GM21360 (cell line): ENCODE measurements at regions not wholly inside any gene's neighbourhood (a gene's known extent, or its start where the extent isn't known, plus 50 kb on each side); places are given as distances from the start of the nearest gene placed in this dataset.

ENCODE experiments used
- ATAC-seq: cut with Tn5 transposase; IDR thresholded peaks from one replicate; pipeline ENCODE4 v1.9.1; 2021; ENCODE audit warnings: mild to moderate bottlenecking, moderate library complexity; ENCODE audit not compliant: unreplicated experiment

DNA sequence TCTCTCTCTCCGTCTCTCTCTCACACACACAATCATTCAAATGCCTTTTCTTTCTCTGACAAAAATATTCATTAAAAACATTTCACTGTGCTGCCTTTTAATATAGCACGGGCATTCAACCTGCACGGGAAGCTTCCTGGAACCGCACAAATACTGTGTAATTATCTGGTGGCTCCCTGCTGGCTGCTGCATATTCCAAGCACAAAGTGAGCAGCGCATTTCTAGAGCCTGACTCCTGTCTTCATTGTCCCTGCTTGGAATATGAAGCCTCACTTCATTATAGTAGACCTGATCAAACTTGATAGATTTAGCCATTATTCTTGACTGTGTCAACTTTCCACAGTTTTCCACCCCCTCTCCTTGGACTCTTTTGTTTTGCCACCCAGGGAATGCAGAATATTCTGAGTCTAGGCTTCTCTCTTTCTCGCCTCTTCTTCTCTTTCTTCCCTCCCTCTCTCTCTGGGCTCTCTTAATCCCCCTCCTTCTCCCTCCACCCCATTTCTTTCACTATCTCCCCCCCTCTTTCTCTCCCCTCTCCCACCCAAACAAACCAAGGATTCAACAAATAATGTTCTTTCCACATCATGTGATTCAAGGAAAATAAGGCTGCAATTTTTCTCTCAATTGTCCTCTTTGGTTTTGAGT lies 672.1 kb upstream of the FANCL start:
- no peak for ATAC-seq

DNA sequence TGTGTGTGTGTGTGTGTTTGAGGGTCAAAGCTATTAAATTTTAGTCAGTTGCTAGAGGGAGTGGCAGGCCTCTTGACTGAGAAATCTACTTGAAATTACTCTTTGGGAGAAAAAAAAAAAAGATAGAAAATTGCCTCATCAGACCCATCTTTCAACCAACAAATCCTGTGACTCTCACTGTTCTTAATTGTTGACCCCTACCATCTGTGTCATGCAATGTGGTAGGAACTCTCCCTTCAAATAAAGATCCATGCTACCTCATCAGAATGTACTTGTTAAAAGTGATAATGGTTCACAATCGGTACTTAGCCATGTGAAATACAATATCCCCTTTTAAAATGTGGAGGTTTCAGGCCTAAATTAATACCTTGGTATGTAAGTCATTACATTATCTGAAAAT lies 670.8 kb upstream of the FANCL start:
- no peak for ATAC-seq

DNA sequence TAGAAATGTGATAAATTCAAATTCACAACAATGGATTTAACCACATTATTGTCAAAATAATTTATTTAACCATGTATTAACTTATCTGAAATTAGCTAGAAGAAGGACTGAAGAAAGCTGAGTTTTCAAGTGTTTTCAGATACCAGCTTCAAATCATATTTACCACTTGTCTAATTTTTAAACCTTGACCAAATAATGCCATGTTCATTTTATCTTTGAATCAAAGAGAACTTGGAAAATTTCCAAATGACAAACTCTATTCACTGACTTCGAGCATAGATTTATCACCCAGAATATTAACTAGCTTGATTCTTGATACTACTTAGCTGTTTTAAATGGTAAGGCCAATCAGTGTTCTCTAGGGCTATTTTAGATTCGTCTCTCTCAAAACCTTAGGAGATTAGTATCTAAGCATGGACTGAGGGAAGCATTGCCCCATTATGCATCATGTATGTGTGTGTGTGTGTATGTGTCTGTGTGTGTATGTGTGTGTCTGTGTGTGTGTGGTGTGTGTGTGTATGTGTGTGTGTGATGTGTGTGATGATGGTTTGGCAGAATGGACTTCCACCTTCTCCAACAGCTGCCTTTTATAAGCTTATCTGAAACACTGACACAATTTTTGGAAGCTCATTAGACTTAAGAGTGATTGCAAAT lies 667.5 kb upstream of the FANCL start:
- no peak for ATAC-seq

DNA sequence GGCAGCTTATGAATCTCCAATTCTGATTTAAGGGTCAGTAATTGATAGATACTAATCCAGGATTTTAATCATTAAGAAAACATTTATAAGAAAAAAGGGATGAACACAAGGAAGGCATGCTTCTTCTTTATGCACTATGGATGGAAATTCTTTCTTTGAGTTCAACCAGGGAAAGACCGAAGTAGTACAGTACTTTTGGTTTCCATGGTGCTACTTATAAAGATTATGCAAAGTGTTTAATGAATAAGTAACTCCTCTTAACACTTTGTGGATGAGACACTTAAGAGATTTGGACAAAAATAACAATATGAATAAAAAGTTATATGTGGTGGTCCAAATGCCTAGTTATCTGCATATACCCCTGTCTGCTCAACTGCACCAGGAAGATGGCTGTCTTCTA lies 666.5 kb upstream of the FANCL start:
- ATAC-seq = no peak

DNA sequence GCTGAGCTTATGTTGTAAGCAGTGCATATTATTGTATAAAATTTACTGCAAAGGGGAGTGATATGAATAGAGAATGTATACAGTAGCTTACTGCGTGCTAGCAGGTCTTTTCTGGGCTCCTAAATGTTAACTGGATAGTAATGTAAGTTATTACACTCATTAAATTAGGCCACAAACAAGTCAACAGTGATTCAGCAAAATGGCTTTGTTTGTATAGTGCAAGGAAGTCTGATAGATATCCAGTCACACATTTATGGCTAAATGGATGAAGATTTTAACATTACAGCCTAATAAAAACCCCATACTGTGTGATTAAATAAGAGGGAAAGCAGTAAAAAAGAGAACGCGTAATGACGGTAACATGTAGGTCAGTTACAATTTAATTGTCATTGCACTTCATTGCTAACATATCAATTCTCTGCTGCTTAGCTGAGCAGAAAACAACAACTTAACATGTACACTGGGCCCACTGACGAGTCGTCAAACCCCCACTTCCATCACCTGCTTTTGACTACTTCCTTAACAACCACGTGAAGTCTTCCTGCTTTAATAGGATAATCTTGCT lies 665.0 kb upstream of the FANCL start:
- no peak for ATAC-seq

DNA sequence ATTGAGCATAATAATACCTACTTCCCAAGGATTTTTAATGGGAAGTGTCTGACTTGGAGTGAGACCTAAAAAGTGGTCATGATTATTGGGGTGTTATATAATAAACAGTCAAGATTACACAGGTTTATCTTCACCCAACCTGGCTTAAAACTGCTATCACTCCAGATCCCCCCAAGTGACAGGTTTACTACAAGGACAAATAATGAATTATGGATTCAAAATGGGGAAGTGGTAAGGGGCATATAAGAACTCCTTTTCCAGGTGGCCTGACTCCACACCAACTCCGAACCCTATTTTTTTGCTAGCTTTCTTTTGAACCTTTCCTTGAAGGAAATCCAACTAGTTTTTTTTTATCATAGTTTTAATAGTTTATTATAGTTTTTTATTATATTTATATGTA lies 663.0 kb upstream of the FANCL start:
- no peak for ATAC-seq

DNA sequence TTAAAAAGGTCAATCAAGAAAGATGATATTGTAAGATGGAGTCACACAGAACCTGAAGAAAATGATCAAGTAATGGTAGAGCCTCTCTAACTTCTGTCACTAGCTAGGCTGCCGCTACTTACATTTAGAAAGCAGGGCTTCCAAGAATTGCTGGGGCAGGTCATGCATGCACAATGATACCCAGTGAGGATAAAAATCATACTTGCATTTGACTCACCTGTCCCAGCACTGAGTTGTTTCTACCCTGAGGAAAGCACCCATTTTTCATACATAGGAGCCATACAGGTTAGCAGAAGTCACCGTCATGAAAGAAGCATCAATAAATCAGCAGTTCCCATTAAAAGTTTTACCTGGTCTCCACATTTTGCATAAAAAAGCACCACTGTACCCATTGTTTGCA lies 662.3 kb upstream of the FANCL start:
- no peak for ATAC-seq

DNA sequence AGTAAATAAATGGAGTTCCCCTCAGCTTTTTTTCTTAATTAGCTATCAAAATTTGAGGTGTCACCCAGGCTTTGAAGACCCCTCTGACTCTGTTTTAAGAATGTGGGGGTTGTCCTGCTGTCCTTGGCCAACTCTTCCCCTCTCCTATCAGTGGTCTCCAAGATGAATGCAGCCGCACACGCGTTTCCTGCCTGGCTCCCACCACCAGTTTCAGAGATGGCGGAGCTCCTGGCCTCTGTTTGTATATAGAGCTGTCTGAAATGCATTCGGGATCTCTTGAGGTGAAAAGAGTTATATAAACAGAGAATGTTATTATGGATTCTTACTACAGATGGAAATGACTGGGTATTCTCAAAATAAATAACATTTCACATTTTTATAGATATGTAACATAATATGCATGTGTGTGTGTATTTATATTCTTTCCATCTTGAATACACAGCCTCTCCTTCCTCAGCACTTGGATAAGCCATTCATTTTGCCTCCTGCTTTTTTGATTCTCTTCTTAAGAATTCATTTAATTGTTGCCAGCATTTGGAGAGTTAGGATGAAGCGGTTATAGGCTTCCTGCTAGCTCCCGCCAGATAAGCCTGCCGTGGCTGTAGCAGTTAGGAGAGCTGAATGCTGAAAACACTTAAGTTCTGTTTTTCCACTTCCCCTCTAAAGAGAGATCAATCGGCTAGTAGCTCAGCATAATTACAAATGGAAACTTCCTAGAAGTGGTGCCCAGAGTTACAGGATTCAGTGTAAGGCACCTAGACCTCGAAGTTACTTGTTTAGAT lies 659.3 kb upstream of the FANCL start:
- no peak for ATAC-seq

DNA sequence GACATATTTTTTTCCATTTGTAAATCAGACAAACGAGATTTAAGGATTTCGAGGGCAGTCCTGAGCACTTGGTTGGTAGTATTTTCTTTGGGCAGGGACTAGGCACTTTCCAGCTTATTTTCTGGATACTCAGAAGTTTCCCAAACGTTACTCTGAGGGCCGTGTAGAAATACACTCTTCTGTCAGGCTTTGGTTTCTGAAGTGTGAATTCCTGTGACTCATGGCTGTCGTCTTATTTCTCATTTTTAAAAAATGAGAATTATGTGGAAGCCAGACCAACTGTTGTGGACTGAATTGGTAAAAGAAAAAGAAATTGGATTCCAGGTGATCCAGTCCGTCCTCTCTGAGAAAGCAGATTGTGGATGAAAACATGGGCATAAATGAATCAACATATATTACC lies 658.6 kb upstream of the FANCL start:
- ATAC-seq = no peak

DNA sequence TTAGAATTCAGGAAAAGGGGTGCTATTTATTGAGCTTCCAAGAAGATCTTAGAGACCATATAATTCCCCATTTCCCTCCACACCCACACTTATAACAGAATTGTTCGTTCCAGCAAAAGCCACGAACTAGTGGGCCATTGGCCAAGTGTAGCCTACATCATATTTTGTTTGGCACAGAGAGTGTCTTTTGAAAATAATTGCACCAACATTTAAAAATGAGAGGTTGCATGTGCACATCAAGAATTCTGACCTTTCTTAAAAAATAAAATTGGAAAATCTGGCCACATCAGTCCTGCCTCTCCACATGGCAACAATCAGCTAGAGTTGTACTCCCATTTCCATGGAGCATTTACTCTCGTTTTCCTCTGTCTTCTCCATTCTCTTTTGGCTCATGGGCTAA lies 655.5 kb upstream of the FANCL start:
- no peak for ATAC-seq

DNA sequence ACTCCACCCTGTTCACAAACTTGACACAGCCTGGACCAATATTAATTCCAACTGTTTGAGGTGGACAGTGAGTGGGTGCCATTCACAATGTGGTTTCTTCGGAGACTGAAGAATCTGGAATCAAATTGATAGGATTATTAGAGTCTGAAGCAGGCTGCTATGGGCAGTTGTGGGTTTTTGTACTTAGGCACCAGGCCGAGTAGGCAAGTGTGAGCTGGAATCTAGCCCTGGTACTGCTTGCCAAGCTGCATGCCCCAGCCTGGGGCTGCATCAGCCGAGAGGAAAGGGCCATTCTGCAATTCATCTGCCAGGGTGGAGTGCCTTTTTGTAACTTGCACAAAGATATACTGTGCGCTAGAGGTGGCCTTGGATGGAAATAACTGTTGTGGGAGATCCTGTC lies 654.7 kb upstream of the FANCL start:
- no peak for ATAC-seq

DNA sequence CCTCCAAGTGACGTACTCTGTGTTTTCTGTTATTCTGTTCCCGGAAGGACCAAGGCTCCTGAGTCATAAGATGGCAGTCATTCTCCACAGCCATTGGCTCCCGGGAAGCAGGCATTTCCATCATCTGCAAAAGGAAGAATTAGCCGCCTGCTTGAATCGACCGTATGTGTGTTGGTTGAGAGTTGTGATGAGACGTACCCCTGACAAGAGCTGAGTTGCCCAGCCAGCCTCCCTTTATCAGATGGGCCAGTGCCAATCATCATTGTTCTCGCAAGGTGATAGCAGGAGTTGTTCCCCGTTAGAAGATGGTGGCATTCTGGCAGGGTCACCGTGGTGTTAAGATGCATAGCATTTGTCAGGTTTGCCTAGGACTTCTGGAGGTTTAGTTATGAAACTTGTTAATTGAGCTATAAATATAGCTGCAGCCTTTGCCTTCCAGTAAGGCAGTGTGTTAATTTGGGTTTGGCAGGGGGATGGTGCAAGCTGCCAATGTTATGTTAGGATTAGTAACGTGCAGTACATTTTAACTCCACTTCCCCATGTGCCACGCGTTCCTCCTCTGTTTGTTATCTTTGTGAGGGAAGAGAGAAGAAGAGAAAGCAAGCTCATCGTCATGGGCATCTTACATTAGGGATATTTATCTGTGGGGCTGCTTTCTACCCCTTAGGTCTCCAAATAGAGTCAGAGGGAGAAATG lies 652.7 kb upstream of the FANCL start:
- no peak for ATAC-seq

DNA sequence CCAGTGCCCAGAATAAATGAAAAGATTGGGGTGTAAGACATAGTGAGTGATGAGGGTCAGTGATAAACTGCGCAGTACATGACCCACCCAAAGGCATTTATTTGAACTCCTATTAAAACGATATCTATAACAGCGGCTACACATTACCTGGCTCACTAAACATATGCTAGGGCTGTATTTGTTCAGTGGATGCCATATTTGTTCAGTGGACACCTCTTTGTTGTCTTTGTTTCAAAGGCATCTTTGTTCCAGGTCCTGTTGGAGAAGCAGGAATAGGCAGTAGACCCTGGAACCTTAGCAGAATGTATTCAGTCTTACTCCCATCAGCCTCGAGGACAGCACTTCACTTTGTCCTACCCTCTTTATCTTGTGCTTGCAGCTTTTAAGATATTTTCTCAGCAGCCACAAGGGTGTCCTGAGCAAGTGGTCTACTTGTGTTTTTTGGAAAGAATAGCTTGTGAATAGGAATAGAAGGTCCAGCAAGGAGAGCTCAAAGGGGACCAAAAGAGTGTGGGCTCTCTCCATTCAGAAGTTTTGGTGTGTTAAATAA lies 650.8 kb upstream of the FANCL start:
- ATAC-seq = no peak

DNA sequence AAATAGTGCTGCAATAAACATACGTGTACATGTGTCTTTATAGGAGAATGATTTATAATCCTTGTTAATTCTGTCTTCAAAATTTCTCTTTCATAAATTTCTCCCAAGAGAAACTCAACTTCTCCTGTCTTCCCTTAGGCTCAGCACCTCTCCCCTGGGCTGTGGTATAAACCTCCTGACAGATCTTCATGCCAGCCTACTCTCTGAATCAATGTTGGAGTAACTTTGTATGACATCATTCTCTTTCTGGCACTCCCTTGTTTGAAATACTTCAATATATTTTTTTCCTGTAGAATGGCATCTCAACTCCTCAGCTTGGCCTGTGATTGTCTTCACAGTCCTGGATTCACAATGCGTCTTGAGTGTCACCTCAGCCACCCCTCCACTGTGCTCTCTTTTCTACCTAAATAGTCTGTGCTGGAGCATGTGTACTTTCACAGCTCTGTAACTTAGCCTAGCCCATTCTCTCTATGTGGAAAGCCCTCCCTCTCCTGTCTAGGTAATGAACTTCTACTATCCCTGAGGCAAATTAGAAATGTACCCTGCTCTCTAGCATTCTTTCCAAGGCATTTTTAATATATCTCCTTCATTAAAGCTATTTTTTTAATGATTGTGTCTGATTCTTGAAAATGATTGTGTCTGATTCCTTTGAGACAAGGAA lies 649.9 kb upstream of the FANCL start:
- no peak for ATAC-seq

DNA sequence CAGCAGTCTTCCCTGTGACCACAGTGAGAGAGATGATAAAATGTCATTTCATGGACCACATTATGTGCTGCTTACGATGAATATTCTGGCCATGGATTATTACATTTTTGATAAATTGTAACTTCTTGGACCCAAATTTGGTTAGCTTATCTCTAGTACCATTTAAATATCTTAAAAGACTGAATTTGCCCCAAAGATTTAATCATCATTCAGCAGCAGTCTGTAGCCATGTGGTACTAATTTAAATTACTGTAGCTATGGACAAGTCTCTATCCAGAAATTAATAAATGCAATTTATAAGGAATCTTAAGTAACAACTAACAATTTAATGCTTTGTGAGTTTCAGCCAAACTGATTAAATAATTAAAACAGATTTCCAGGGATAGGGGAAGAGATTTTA lies 644.9 kb upstream of the FANCL start:
- ATAC-seq = no peak

DNA sequence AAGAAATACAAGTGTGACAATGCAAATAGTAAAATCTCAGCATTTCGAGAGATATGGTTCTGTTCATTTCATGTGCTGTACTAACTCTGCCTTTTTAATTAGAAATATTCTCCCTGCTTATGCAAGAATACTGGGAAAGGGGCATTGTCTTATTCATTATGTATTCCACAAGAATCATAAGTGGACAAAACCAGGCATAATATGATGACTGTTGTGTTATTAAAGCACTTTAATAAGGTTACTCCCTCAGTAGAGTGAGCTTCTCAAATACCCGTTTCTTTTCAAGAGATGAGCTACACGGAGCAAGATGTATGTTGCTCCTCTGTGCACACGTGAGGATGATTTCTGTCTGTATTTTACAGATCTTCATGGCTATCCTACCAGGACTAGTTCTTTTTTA lies 638.7 kb upstream of the FANCL start:
- ATAC-seq = no peak

DNA sequence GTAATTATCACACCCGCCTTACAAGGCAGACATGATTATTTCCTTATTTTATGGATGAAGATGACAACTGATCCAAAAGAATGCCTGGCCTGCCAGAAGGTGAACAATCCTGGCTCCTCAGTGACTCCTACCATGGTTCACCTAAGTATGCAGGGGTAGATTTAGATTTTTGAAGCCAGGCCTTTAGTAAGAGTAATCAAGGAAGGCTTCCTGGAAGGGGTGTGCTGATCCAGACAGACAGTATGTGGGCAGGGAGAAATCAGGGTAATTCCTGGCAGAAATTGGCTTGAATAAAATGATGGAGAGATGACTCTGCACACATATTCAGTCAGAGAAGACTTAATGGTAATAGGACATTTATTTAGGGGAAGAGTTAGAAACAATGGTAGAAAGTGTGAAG lies 637.7 kb upstream of the FANCL start:
- no peak for ATAC-seq

DNA sequence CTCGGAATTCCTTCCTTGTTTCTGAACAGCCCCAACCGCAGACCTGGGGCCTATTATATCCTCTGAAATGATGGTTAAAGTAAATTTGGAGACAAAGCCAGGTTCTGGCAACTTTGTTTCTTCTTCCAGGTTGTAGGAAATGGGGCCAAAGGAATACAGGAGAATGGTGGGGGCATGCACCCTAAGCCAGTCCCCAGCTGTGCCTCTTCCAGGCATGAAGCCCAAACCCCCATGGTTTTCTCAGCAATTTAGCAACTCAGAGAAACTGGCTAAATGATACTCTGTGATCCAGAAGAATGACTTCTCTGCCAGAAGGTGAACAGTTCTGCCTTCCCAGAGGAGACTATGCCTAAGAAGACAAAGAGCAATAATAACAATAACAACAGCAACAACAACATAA lies 635.0 kb upstream of the FANCL start:
- no peak for ATAC-seq

DNA sequence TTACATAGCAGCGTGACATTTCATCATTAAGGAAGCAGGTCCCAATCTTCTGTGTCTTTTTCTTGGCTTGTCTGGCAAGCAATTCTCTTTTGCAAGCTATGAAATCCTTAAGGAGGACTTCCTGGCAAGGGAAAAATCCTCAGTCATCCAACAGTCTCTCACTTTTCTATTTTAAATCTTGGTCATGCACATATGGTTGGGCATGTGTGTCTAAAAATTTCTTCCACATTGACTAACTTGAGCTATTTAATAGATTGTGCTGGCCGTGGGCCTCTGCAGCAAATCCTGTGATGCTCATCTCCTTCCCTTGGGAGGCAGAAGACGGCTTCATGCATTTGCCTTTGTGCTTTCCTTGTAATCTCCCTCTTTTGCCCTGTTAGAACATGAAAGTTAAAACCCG lies 634.3 kb upstream of the FANCL start:
- ATAC-seq = no peak

DNA sequence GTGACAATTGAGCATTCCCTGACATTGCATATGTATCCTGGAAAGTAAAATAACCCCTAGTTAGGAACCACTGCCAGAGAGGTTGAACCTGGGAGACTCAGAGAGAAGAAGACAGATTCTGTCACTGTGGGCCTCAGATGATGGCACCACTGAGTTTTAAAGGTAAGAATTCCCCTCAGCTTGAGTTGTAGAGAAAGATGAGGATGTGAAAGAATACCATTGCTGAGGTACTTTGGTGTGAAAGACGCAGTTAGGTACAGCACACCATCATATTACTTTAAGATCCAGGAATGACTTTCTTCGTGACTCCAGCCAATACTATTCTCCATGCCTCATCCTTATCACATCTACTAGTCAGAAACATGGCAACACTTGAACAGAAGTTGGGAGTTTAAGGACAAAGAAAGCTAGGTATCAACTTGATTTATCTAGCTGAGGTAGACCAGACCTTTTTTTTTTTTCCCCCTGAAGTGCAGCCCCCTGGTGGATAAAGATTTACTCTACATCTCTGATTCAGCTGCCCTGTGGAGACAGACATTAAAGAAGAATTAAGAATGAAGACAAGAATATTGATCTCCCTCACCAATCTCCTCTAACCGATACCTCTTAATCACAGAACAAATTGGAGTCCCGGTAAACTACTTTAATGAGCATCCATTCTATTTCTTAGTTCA lies 630.5 kb upstream of the FANCL start:
- peak; percentile 48 for ATAC-seq
